Transverse colon (tissue), 4 donors: ENCODE measurements at regions not wholly inside any gene's neighbourhood (a gene's known extent, or its start where the extent isn't known, plus 50 kb on each side); places are given as distances from the start of the nearest gene placed in this dataset.

ENCODE experiments used
- EP300 ChIP-seq: sonication (generic); formaldehyde crosslinking; IDR thresholded peaks from one replicate; pipeline ENCODE4 v1.6.1; 2017; ENCODE audit warnings: antibody characterized with exemption, low read depth
- POLR2A ChIP-seq: fragments of 450-650 bp; IDR thresholded peaks from one replicate; pipeline ENCODE4 v1.6.1; 2016; ENCODE audit warnings: antibody characterized with exemption, mild to moderate bottlenecking, moderate library complexity
- POLR2AphosphoS5 ChIP-seq, 3 donors: sonication (generic); formaldehyde crosslinking; IDR thresholded peaks; one replicate each; pipeline ENCODE4 v1.6.1; 2016; ENCODE audit warnings: antibody characterized with exemption in 3 of 3
- TF ChIP-seq, protein P1 (sequence below), 5 experiments: fragments of 200-600 bp in 3 of 5; fragments of 450-650 bp in 2 of 5; sonication (generic) in 3 of 5; IDR thresholded peaks; 1 replicate in 2 of 5; 2 replicates in 3 of 5; pipeline ENCODE4 v1.5.1; 2016 to 2017; ENCODE audit warnings: antibody characterized with exemption in 5 of 5, inconsistent platforms in 3 of 5, mild to moderate bottlenecking in 2 of 5, moderate library complexity in 1 of 5

DNA sequence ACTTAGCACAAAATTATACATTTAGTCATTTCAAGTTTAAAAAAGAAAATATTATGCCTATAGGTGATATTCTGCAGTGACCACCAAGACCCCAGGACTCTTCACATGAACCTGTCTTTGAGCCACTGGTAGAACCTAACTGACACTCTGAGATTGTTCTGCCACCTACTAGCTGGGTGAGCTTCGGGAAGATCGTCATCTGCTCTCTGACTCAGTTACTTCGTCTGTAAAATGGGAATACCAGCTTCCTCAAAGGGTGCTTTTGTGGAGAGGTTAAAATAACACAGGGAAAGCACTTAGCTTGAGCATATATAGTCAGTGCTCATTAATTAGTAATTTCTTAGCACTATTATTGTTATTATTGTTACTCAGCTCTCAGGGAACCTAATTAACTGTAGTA is 228.5 kb upstream of the JUN start:
- no peak for TF ChIP-seq POLR2A
- TF ChIP-seq, protein P1, sequence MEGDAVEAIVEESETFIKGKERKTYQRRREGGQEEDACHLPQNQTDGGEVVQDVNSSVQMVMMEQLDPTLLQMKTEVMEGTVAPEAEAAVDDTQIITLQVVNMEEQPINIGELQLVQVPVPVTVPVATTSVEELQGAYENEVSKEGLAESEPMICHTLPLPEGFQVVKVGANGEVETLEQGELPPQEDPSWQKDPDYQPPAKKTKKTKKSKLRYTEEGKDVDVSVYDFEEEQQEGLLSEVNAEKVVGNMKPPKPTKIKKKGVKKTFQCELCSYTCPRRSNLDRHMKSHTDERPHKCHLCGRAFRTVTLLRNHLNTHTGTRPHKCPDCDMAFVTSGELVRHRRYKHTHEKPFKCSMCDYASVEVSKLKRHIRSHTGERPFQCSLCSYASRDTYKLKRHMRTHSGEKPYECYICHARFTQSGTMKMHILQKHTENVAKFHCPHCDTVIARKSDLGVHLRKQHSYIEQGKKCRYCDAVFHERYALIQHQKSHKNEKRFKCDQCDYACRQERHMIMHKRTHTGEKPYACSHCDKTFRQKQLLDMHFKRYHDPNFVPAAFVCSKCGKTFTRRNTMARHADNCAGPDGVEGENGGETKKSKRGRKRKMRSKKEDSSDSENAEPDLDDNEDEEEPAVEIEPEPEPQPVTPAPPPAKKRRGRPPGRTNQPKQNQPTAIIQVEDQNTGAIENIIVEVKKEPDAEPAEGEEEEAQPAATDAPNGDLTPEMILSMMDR (IDR thresholded peaks at IDR 0.05): no peak
- no peak for TF ChIP-seq POLR2AphosphoS5 (IDR thresholded peaks at IDR 0.05)
- TF ChIP-seq EP300: no peak
